ENCODE measurements at regions not wholly inside any gene's neighbourhood (a gene's known extent, or its start where the extent isn't known, plus 50 kb on each side); places are given as distances from the start of the nearest gene placed in this dataset.

GRCh38 chrX:39677585-39677977 is 420.2 kb downstream of the BCOR start:
- no peak overlapping the region for H3K4me3 Mint-ChIP-seq

More at GRCh38 chrX:39677585-39677977, 420.2 kb downstream of the BCOR start:
- no peak for TF ChIP-seq CTCF (conservative IDR thresholded peaks at IDR 0.05)
- Histone ChIP-seq H3K56ac (ENCODE audit: insufficient read length, low read depth, low read length) (no peak overlapping the region), H3K23ac (ENCODE audit: insufficient read length, low read depth, low read length) (no peak overlapping the region), H3K79me2 (ENCODE audit: insufficient read depth, low read length) (no peaks in the 10 kb centered on the region), H3K4me2 (ENCODE audit: insufficient read depth, insufficient read length, low read length) (no peak overlapping the region), H3K9ac (ENCODE audit: extremely low read depth, insufficient read length, low read length) (no peak overlapping the region), H2AK5ac (ENCODE audit: insufficient read length, low read length) (no peak overlapping the region), H3K14ac (ENCODE audit: insufficient read depth, low read length) (no peak overlapping the region), H4K20me1 (ENCODE audit: control insufficient read depth, insufficient read depth, insufficient read length) (no peaks in the 10 kb centered on the region), H2BK15ac (ENCODE audit: low read depth, low read length) (no peak overlapping the region), H3K9me3 (ENCODE audit: control insufficient read depth, low read depth, low read length) (no peaks in the 10 kb centered on the region), H3K27ac (ENCODE audit: insufficient read length, low read depth, low read length) (no peak overlapping the region), H3K79me1 (ENCODE audit: insufficient read depth, low read depth, low read length, poor library complexity, severe bottlenecking) (no peaks in the 10 kb centered on the region), H4K8ac (replicated peaks; ENCODE audit: insufficient read length, low read depth, low read length) (no peak overlapping the region), H3K18ac (ENCODE audit: insufficient read length, low read depth, low read length) (no peak overlapping the region), H2BK12ac (ENCODE audit: insufficient read length, low read depth, low read length) (no peak overlapping the region), H3K27me3 (ENCODE audit: insufficient read depth, low read length) (no peaks in the 10 kb centered on the region), H3K23me2 (ENCODE audit: insufficient read length, low read depth, low read length, poor library complexity, severe bottlenecking) (no peaks in the 10 kb centered on the region), H3K4me1 (ENCODE audit: insufficient read depth, low read length) (peaks cover 4% of the 10 kb centered on the region; the same call in 1 of the 2 replicates), H2BK20ac (ENCODE audit: low read depth, low read length, poor library complexity, severe bottlenecking) (no peak overlapping the region), H3K4ac (ENCODE audit: low read depth, low read length) (no peak overlapping the region), H3T11ph (ENCODE audit: low read length) (no peak overlapping the region), H2BK120ac (ENCODE audit: low read depth, low read length, poor library complexity, severe bottlenecking) (no peak overlapping the region), H4K91ac (ENCODE audit: insufficient read length, low read depth, low read length) (no peak overlapping the region), H4K5ac (ENCODE audit: insufficient read length, low read depth, low read length) (no peak overlapping the region), H2BK5ac (ENCODE audit: insufficient read length, low read length) (no peak overlapping the region), H2AFZ (ENCODE audit: low read length) (no peak overlapping the region)
- H3K9me3 Mint-ChIP-seq, result peaks cover 64 to 70% of the 10 kb centered on the region in 2 experiments
- no peak overlapping the region for H3K27ac Mint-ChIP-seq
- peaks cover 5 to 8% of the 10 kb centered on the region in 2 experiments; a peak in 3 of 4 replicates for H3K4me1 Mint-ChIP-seq
- WGBS (ENCODE audit: extremely low coverage, insufficient read length, low lambda C conversion rate), result no CpG with 5 or more reads among the region's 3 CpGs
- H3K36me3 Mint-ChIP-seq (ENCODE audit: insufficient read depth in 1 of 3, low read depth in 3 of 3), result peaks cover 2 to 8% (median 3%) of the 10 kb centered on the region in 3 experiments
- DNase-seq, result no peak
- H3K27me3 Mint-ChIP-seq (ENCODE audit: low read depth), result peaks cover 9% of the 10 kb centered on the region; the same call in 1 of the 2 replicates

Measured in H9 (cell line).